ENCODE measurements at regions not wholly inside any gene's neighbourhood (a gene's known extent, or its start where the extent isn't known, plus 50 kb on each side); places are given as distances from the start of the nearest gene placed in this dataset.

- 54 to 58% methylated on average over 2 of the region's 2 CpGs for WGBS, 2 donors
- TF ChIP-seq CTCF (IDR thresholded peaks at IDR 0.05) = no peak
- TF ChIP-seq POLR2A (IDR thresholded peaks at IDR 0.05) = no peak
- no peaks in the 10 kb centered on the region for H3K27me3 ChIP-seq
- H3K4me3 ChIP-seq (replicated peaks in 1 of 3) = no peak overlapping the region
- no peaks in the 10 kb centered on the region for H3K4me1 ChIP-seq
- intact Hi-C loops (cut with DNase I) = no loop called here
- H3K36me3 ChIP-seq = no peaks in the 10 kb centered on the region
- no peak overlapping the region for H3K27ac ChIP-seq
- no peaks in the 10 kb centered on the region for H3K9me3 ChIP-seq
- DNase-seq = no peak
Observed at GRCh38 chr6:132058975-132059374, 107.8 kb upstream of the CCN2 start.

GRCh38 chr6:132054525-132054924, 103.4 kb upstream of the CCN2 start:
- Histone ChIP-seq H3K4me3 (replicated peaks in 1 of 3) (no peak overlapping the region), H3K27me3 (no peaks in the 10 kb centered on the region), H3K9me3 (no peaks in the 10 kb centered on the region), H3K4me1 (no peaks in the 10 kb centered on the region), H3K27ac (no peak overlapping the region), H3K36me3 (no peaks in the 10 kb centered on the region)
- intact Hi-C loops (cut with DNase I) = no loop called here
- no peak for DNase-seq
- TF ChIP-seq CTCF (IDR thresholded peaks at IDR 0.05) (no peak), POLR2A (IDR thresholded peaks at IDR 0.05) (no peak)
- WGBS, 2 donors = 81 to 88% methylated on average over 3 of the region's 3 CpGs

GRCh38 chr6:132053511-132053910, 102.3 kb upstream of the CCN2 start:
- intact Hi-C loops (cut with DNase I) = no loop called here
- H3K4me3 ChIP-seq (replicated peaks in 1 of 3) = no peak overlapping the region
- TF ChIP-seq CTCF (IDR thresholded peaks at IDR 0.05) (no peak), POLR2A (IDR thresholded peaks at IDR 0.05) (no peak)
- no peak for DNase-seq
- no peaks in the 10 kb centered on the region for H3K9me3 ChIP-seq
- H3K27me3 ChIP-seq = no peaks in the 10 kb centered on the region
- no peaks in the 10 kb centered on the region for H3K36me3 ChIP-seq
- H3K27ac ChIP-seq = no peak overlapping the region
- H3K4me1 ChIP-seq = no peaks in the 10 kb centered on the region
- WGBS, 2 donors = 80 to 83% methylated on average over 2 of the region's 2 CpGs

GRCh38 chr6:132052096-132052495, 100.9 kb upstream of the CCN2 start:
- no peaks in the 10 kb centered on the region for H3K9me3 ChIP-seq
- no peak overlapping the region for H3K27ac ChIP-seq
- no peaks in the 10 kb centered on the region for H3K36me3 ChIP-seq
- H3K4me3 ChIP-seq (replicated peaks in 1 of 3) = no peak overlapping the region
- H3K4me1 ChIP-seq = no peaks in the 10 kb centered on the region
- DNase-seq = no peak
- H3K27me3 ChIP-seq = no peaks in the 10 kb centered on the region
- intact Hi-C loops (cut with DNase I) = no loop called here
- no peak for TF ChIP-seq POLR2A (IDR thresholded peaks at IDR 0.05)
- no peak for TF ChIP-seq CTCF (IDR thresholded peaks at IDR 0.05)
- WGBS, 2 donors = 52 to 54% methylated on average over 1 of the region's 1 CpG

GRCh38 chr6:132045877-132046276, 94.7 kb upstream of the CCN2 start:
- no peaks in the 10 kb centered on the region for H3K36me3 ChIP-seq
- no peak for DNase-seq
- no peak overlapping the region for H3K27ac ChIP-seq
- H3K27me3 ChIP-seq = no peaks in the 10 kb centered on the region
- TF ChIP-seq POLR2A (IDR thresholded peaks at IDR 0.05) (no peak), CTCF (IDR thresholded peaks at IDR 0.05) (no peak)
- H3K4me3 ChIP-seq (replicated peaks in 1 of 3) = no peak overlapping the region
- H3K4me1 ChIP-seq = no peaks in the 10 kb centered on the region
- intact Hi-C loops (cut with DNase I) = no loop called here
- H3K9me3 ChIP-seq = no peaks in the 10 kb centered on the region
- WGBS, 2 donors = 86 to 90% methylated on average over 1 of the region's 1 CpG

All from thyroid gland (tissue), 4 donors.